ENCODE measurements at regions not wholly inside any gene's neighbourhood (a gene's known extent, or its start where the extent isn't known, plus 50 kb on each side); places are given as distances from the start of the nearest gene placed in this dataset.

- peaks cover 18% of the 10 kb centered on the region for H3K4me1 ChIP-seq (ENCODE audit: control insufficient read depth, extremely low read depth, insufficient read depth, low read length)
- H4K20me1 ChIP-seq (replicated peaks; ENCODE audit: control insufficient read depth, extremely low read depth, insufficient read depth, low read length) = no peaks in the 10 kb centered on the region
- intact Hi-C loops (cut with micrococcal nuclease) (loop anchor here (5.0 kb wide), 1 partner anchor 48 kb away; no protein-coding TSS in a partner anchor), dilution Hi-C loops (cut with MboI; ENCODE audit: extremely low pct_ligation_motif_present, low sequenced_read_pairs) (no loop called here)
- no peak overlapping the region for H3K4me2 ChIP-seq (ENCODE audit: insufficient read depth, low read length)
- H3K9ac ChIP-seq (replicated peaks; ENCODE audit: extremely low read depth, insufficient read depth, low read length) = no peak overlapping the region
- H3K9me3 ChIP-seq (replicated peaks; ENCODE audit: control insufficient read depth, insufficient read depth, low read length) = no peaks in the 10 kb centered on the region
- POLR2A ChIA-PET = no interaction called here
- no peaks in the 10 kb centered on the region for H3K27me3 ChIP-seq (ENCODE audit: control insufficient read depth in 2 of 2, insufficient read depth in 2 of 2, low read length in 2 of 2)
- DNase-seq (ENCODE audit: low read depth, low spot score) (no peak), FAIRE-seq (no peak)
- H3K27ac ChIP-seq (ENCODE audit: insufficient read depth, low read depth, low read length) = no peak overlapping the region
- no peaks in the 10 kb centered on the region for H3K9me1 ChIP-seq (replicated peaks; ENCODE audit: control insufficient read depth, extremely low read depth, insufficient read depth, low read length)
- no TSS peak for BruUV-seq (replicated peaks)
- TF ChIP-seq POLR2AphosphoS5 (IDR thresholded peaks at IDR 0.05; ENCODE audit: insufficient read depth, low read depth, low read length) (no peak), EZH2 (IDR thresholded peaks at IDR 0.05; ENCODE audit: borderline replicate concordance, low read depth, low read length, severe bottlenecking) (no peak), FOS (IDR thresholded peaks at IDR 0.05; ENCODE audit: borderline replicate concordance, insufficient read depth, low read length) (no peak), JUN (IDR thresholded peaks at IDR 0.05; ENCODE audit: borderline replicate concordance, insufficient read depth, insufficient read length, low read depth) (no peak), MYC (IDR thresholded peaks at IDR 0.05; ENCODE audit: low read depth, low read length) (no peak), MAX (IDR thresholded peaks at IDR 0.05; ENCODE audit: insufficient read depth, insufficient read length) (no peak), POLR2A (IDR thresholded peaks at IDR 0.05; ENCODE audit: low read depth, low read length) (no peak), GATA2 (IDR thresholded peaks at IDR 0.05; ENCODE audit: insufficient read depth, insufficient read length, low read depth, low read length) (no peak)
- TF ChIP-seq, protein P1, sequence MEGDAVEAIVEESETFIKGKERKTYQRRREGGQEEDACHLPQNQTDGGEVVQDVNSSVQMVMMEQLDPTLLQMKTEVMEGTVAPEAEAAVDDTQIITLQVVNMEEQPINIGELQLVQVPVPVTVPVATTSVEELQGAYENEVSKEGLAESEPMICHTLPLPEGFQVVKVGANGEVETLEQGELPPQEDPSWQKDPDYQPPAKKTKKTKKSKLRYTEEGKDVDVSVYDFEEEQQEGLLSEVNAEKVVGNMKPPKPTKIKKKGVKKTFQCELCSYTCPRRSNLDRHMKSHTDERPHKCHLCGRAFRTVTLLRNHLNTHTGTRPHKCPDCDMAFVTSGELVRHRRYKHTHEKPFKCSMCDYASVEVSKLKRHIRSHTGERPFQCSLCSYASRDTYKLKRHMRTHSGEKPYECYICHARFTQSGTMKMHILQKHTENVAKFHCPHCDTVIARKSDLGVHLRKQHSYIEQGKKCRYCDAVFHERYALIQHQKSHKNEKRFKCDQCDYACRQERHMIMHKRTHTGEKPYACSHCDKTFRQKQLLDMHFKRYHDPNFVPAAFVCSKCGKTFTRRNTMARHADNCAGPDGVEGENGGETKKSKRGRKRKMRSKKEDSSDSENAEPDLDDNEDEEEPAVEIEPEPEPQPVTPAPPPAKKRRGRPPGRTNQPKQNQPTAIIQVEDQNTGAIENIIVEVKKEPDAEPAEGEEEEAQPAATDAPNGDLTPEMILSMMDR (IDR thresholded peaks at IDR 0.05; ENCODE audit: extremely low read depth in 1 of 2, insufficient read depth in 1 of 2, low read depth in 1 of 2, low read length in 2 of 2) = no peak
- H3K4me3 ChIP-seq (replicated peaks in 1 of 3; ENCODE audit: insufficient read depth in 1 of 3, low read depth in 1 of 3, low read length in 3 of 3) = no peak overlapping the region
- H3K36me3 ChIP-seq (ENCODE audit: control insufficient read depth in 2 of 2, extremely low read depth in 1 of 2, insufficient read depth in 2 of 2, low read length in 2 of 2) = no peaks in the 10 kb centered on the region
- H2AFZ ChIP-seq (ENCODE audit: low read depth, low read length) = no peak overlapping the region
- CTCF ChIA-PET = interaction anchor here (2.4 kb wide), 1 partner anchor 39 kb away, joined by 7 read pairs; no protein-coding TSS in a partner anchor
- no peaks in the 10 kb centered on the region for H3K79me2 ChIP-seq (ENCODE audit: control insufficient read depth, insufficient read depth, low read length)
Measured at GRCh38 chrX:134714633-134715110, 56.4 kb upstream of the PLAC1 start.
